Hepatocyte (in vitro differentiated cells): ENCODE measurements at regions not wholly inside any gene's neighbourhood (a gene's known extent, or its start where the extent isn't known, plus 50 kb on each side); places are given as distances from the start of the nearest gene placed in this dataset.

Experiments
- DNase-seq: peaks from one replicate; pipeline ENCODE4 v3.0.0-alpha.2; 2016; ENCODE audit warnings: low spot score
- H2AFZ ChIP-seq: fragments of 200-600 bp; sonication (generic); 2 replicates; pipeline ENCODE4 v1.6.0; 2016; ENCODE audit warnings: antibody characterized with exemption, mild to moderate bottlenecking
- H3K27ac ChIP-seq: fragments of 200-600 bp; sonication (generic); 2 replicates; pipeline ENCODE4 v1.5.1; 2016; ENCODE audit warnings: mild to moderate bottlenecking
- H3K27me3 ChIP-seq: fragments of 200-600 bp; sonication (generic); 2 replicates; pipeline ENCODE4 v1.6.1; 2016
- H3K36me3 ChIP-seq: fragments of 200-600 bp; sonication (generic); replicated peaks from 2 replicates; pipeline ENCODE4 v1.5.1; 2016; ENCODE audit warnings: low read depth; ENCODE audit not compliant: insufficient read depth
- H3K4me1 ChIP-seq: fragments of 200-600 bp; sonication (generic); 2 replicates; pipeline ENCODE4 v1.5.1; 2016; ENCODE audit warnings: mild to moderate bottlenecking, moderate library complexity; ENCODE audit not compliant: insufficient read depth
- H3K4me2 ChIP-seq: fragments of 200-600 bp; sonication (generic); 2 replicates; pipeline ENCODE4 v1.6.0; 2016
- H3K4me3 ChIP-seq: fragments of 200-600 bp; sonication (generic); 2 replicates; pipeline ENCODE4 v1.5.1; 2016; ENCODE audit warnings: mild to moderate bottlenecking
- H3K79me2 ChIP-seq: fragments of 200-600 bp; sonication (generic); 2 replicates; pipeline ENCODE4 v1.6.0; 2017; ENCODE audit warnings: mild to moderate bottlenecking
- H3K9me2 ChIP-seq: fragments of 200-600 bp; sonication (generic); replicated peaks from 2 replicates; pipeline ENCODE4 v1.6.0; 2017; ENCODE audit warnings: mild to moderate bottlenecking; ENCODE audit not compliant: insufficient read depth
- H3K9me3 ChIP-seq: fragments of 200-600 bp; sonication (generic); 2 replicates; pipeline ENCODE4 v1.5.1; 2016; ENCODE audit warnings: low read depth, mild to moderate bottlenecking
- H4K20me1 ChIP-seq: fragments of 200-600 bp; sonication (generic); 2 replicates; pipeline ENCODE4 v1.6.0; 2016; ENCODE audit warnings: mild to moderate bottlenecking; ENCODE audit not compliant: insufficient read depth, poor library complexity, severe bottlenecking
- CTCF ChIP-seq: fragments of 200-600 bp; sonication (generic); IDR thresholded peaks from 2 replicates; pipeline ENCODE4 v1.5.1; 2016; ENCODE audit warnings: antibody characterized with exemption, mild to moderate bottlenecking; ENCODE audit not compliant: poor library complexity
- EZH2 ChIP-seq: fragments of 200-600 bp; sonication (generic); IDR thresholded peaks from 2 replicates; pipeline ENCODE4 v1.6.1; 2016; ENCODE audit warnings: antibody characterized with exemption, mild to moderate bottlenecking, borderline replicate concordance
- EZH2phosphoT487 ChIP-seq: fragments of 200-600 bp; sonication (generic); IDR thresholded peaks from one replicate; pipeline ENCODE4 v1.6.1; 2018; ENCODE audit warnings: antibody characterized with exemption, mild to moderate bottlenecking, low read depth, moderate library complexity; ENCODE audit not compliant: unreplicated experiment, severe bottlenecking
- WGBS: methylation state at CpG from one replicate; pipeline ENCODE4 v1.1.6; 2016; ENCODE audit warnings: low lambda C conversion rate; ENCODE audit errors: missing lambda C conversion rate; 5-methylcytosine and 5-hydroxymethylcytosine counted together

- H3K9me2 ChIP-seq, result no peaks in the 10 kb centered on the region
- 87% methylated on average over 5 of the region's 5 CpGs for WGBS
- DNase-seq, result no peak
- no peak overlapping the region for H2AFZ ChIP-seq
- no peak overlapping the region for H3K4me2 ChIP-seq
- H4K20me1 ChIP-seq, result no peaks in the 10 kb centered on the region
- no peaks in the 10 kb centered on the region for H3K27me3 ChIP-seq
- no peaks in the 10 kb centered on the region for H3K36me3 ChIP-seq
- H3K79me2 ChIP-seq, result no peaks in the 10 kb centered on the region
- no peak overlapping the region for H3K27ac ChIP-seq
- no peaks in the 10 kb centered on the region for H3K4me1 ChIP-seq
- no peak overlapping the region for H3K4me3 ChIP-seq
- TF ChIP-seq CTCF, result no peak
- no peak for TF ChIP-seq EZH2
- no peak for TF ChIP-seq EZH2phosphoT487
- H3K9me3 ChIP-seq, result no peaks in the 10 kb centered on the region
Measured at GRCh38 chr3:6099458-6100075, 761.3 kb upstream of the GRM7 start.

- H3K4me3 ChIP-seq, result no peak overlapping the region
- H3K36me3 ChIP-seq, result no peaks in the 10 kb centered on the region
- H3K9me3 ChIP-seq, result no peaks in the 10 kb centered on the region
- H4K20me1 ChIP-seq, result no peaks in the 10 kb centered on the region
- TF ChIP-seq CTCF (no peak), EZH2 (no peak), EZH2phosphoT487 (no peak)
- H2AFZ ChIP-seq, result no peak overlapping the region
- no peak for DNase-seq
- H3K27me3 ChIP-seq, result no peaks in the 10 kb centered on the region
- no peaks in the 10 kb centered on the region for H3K79me2 ChIP-seq
- no peak overlapping the region for H3K27ac ChIP-seq
- H3K9me2 ChIP-seq, result no peaks in the 10 kb centered on the region
- no peak overlapping the region for H3K4me2 ChIP-seq
- no peaks in the 10 kb centered on the region for H3K4me1 ChIP-seq
Measured at GRCh38 chr3:6105187-6105586, 755.7 kb upstream of the GRM7 start.

GRCh38 chr3:6108957-6109356 is 752.0 kb upstream of the GRM7 start:
- H3K4me1 ChIP-seq, result no peaks in the 10 kb centered on the region
- no peaks in the 10 kb centered on the region for H3K9me3 ChIP-seq
- H3K79me2 ChIP-seq, result no peaks in the 10 kb centered on the region
- H3K4me3 ChIP-seq, result no peak overlapping the region
- H3K27ac ChIP-seq, result no peak overlapping the region
- no peaks in the 10 kb centered on the region for H3K36me3 ChIP-seq
- H4K20me1 ChIP-seq, result no peaks in the 10 kb centered on the region
- H3K27me3 ChIP-seq, result no peaks in the 10 kb centered on the region
- H3K4me2 ChIP-seq, result no peak overlapping the region
- WGBS, result 90% methylated on average over 7 of the region's 7 CpGs
- TF ChIP-seq EZH2phosphoT487 (no peak), EZH2 (no peak), CTCF (no peak)
- no peaks in the 10 kb centered on the region for H3K9me2 ChIP-seq
- no peak overlapping the region for H2AFZ ChIP-seq
- DNase-seq, result no peak

GRCh38 chr3:6110451-6110850 is 750.5 kb upstream of the GRM7 start:
- Histone ChIP-seq H3K27me3 (no peaks in the 10 kb centered on the region), H3K4me3 (no peak overlapping the region), H3K79me2 (no peaks in the 10 kb centered on the region), H3K27ac (no peak overlapping the region), H3K4me1 (no peaks in the 10 kb centered on the region), H3K9me3 (no peaks in the 10 kb centered on the region), H4K20me1 (no peaks in the 10 kb centered on the region), H3K36me3 (no peaks in the 10 kb centered on the region), H3K9me2 (no peaks in the 10 kb centered on the region), H3K4me2 (no peak overlapping the region), H2AFZ (no peak overlapping the region)
- no peak for DNase-seq
- 91% methylated on average over 3 of the region's 3 CpGs for WGBS
- TF ChIP-seq EZH2 (no peak), CTCF (no peak), EZH2phosphoT487 (no peak)
